ENCODE measurements at regions not wholly inside any gene's neighbourhood (a gene's known extent, or its start where the extent isn't known, plus 50 kb on each side); places are given as distances from the start of the nearest gene placed in this dataset.

- TF ChIP-seq POLR2A (IDR thresholded peaks at IDR 0.05): no peak
- TF ChIP-seq, protein P1, sequence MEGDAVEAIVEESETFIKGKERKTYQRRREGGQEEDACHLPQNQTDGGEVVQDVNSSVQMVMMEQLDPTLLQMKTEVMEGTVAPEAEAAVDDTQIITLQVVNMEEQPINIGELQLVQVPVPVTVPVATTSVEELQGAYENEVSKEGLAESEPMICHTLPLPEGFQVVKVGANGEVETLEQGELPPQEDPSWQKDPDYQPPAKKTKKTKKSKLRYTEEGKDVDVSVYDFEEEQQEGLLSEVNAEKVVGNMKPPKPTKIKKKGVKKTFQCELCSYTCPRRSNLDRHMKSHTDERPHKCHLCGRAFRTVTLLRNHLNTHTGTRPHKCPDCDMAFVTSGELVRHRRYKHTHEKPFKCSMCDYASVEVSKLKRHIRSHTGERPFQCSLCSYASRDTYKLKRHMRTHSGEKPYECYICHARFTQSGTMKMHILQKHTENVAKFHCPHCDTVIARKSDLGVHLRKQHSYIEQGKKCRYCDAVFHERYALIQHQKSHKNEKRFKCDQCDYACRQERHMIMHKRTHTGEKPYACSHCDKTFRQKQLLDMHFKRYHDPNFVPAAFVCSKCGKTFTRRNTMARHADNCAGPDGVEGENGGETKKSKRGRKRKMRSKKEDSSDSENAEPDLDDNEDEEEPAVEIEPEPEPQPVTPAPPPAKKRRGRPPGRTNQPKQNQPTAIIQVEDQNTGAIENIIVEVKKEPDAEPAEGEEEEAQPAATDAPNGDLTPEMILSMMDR (IDR thresholded peaks at IDR 0.05): no peak
Measured at GRCh38 chr16:85345129-85345639, 232.9 kb upstream of the CIBAR2 start.

Measured in thyroid gland (tissue), 4 donors.